Sigmoid colon (tissue), 6 donors: ENCODE measurements at regions not wholly inside any gene's neighbourhood (a gene's known extent, or its start where the extent isn't known, plus 50 kb on each side); places are given as distances from the start of the nearest gene placed in this dataset.

ENCODE experiments used
- DNase-seq: peaks from one replicate; pipeline ENCODE4 v3.0.0-alpha.2; 2019
- H3K27ac ChIP-seq, 4 donors: fragments of 200-600 bp; sonication (generic); one replicate each; pipeline ENCODE4 v1.5.1; 2016 to 2019; ENCODE audit warnings: mild to moderate bottlenecking in 1 of 4
- H3K27me3 ChIP-seq, 3 donors: fragments of 200-600 bp; sonication (generic); one replicate each; pipeline ENCODE4 v1.5.1; 2019; ENCODE audit warnings: mild to moderate bottlenecking in 1 of 3
- H3K36me3 ChIP-seq, 4 donors: fragments of 200-600 bp; sonication (generic); one replicate each; pipeline ENCODE4 v1.5.1; 2016 to 2019
- H3K4me1 ChIP-seq, 4 donors: fragments of 200-600 bp; sonication (generic); one replicate each; pipeline ENCODE4 v1.5.1; 2017 to 2019
- H3K4me3 ChIP-seq, 4 donors: fragments of 200-600 bp; sonication (generic); one replicate each; pipeline ENCODE4 v1.5.1; 2017 to 2019; ENCODE audit warnings: mild to moderate bottlenecking in 2 of 4, moderate library complexity in 1 of 4
- H3K9me3 ChIP-seq, 4 donors: fragments of 200-600 bp in 3 of 4; sonication (generic) in 3 of 4; one replicate each; pipeline versions ENCODE4 v1.5.1 to v1.6.1; 2013 to 2019
- CTCF ChIP-seq, 4 experiments: fragments of 450-650 bp in 3 of 4; fragments of 200-600 bp in 1 of 4; IDR thresholded peaks; one replicate each; pipeline ENCODE4 v1.5.1; 2016 to 2019; ENCODE audit warnings: antibody characterized with exemption in 4 of 4, mild to moderate bottlenecking in 3 of 4, moderate library complexity in 2 of 4
- EP300 ChIP-seq, 4 donors: sonication (generic); formaldehyde crosslinking; IDR thresholded peaks; one replicate each; pipeline ENCODE4 v1.6.1; 2017; ENCODE audit warnings: antibody characterized with exemption in 4 of 4
- POLR2A ChIP-seq, 2 donors: fragments of 450-650 bp; IDR thresholded peaks; one replicate each; pipeline ENCODE4 v1.6.1; 2016; ENCODE audit warnings: antibody characterized with exemption in 2 of 2, mild to moderate bottlenecking in 2 of 2, moderate library complexity in 2 of 2
- POLR2AphosphoS5 ChIP-seq, 4 donors: sonication (generic); formaldehyde crosslinking; IDR thresholded peaks; one replicate each; pipeline ENCODE4 v1.6.1; 2017; ENCODE audit warnings: antibody characterized with exemption in 4 of 4
- WGBS, 2 donors: extraction: QIAGEN DNeasy Blood & Tissue Kit; methylation state at CpG; one replicate each; pipeline ENCODE4 v1.1.7; 2013; 5-methylcytosine and 5-hydroxymethylcytosine counted together
- intact Hi-C: fragments of 100-400 bp; cut with DNase I; formaldehyde crosslinking; loops from one replicate; pipeline ENCODE4 v1.15.1; 2023
- donor health status: healthy with polysubstance abuse.
- donor health status: healthy.

- TF ChIP-seq EP300 (IDR thresholded peaks at IDR 0.05) = no peak
- TF ChIP-seq POLR2AphosphoS5 (IDR thresholded peaks at IDR 0.05) = no peak
- TF ChIP-seq POLR2A (IDR thresholded peaks at IDR 0.05) = no peak
- TF ChIP-seq CTCF (IDR thresholded peaks at IDR 0.05) = no peak
- intact Hi-C loops = no loop called here
- DNase-seq = no peak
- H3K27me3 ChIP-seq = no peaks in the 10 kb centered on the region
- H3K36me3 ChIP-seq = no peaks in the 10 kb centered on the region
- no peak overlapping the region for H3K27ac ChIP-seq
- no peaks in the 10 kb centered on the region for H3K4me1 ChIP-seq
- no peaks in the 10 kb centered on the region for H3K9me3 ChIP-seq
- WGBS, 2 donors = 84 to 94% methylated on average over 2 of the region's 2 CpGs
- no peak overlapping the region for H3K4me3 ChIP-seq
These were observed 209.2 kb upstream of the IRS2 start for GRCh38 chr13:109995578-109995977.

- H3K36me3 ChIP-seq = no peaks in the 10 kb centered on the region
- no peak overlapping the region for H3K4me3 ChIP-seq
- WGBS, 2 donors = 81 to 87% methylated on average over 6 of the region's 6 CpGs
- intact Hi-C loops = no loop called here
- no peaks in the 10 kb centered on the region for H3K4me1 ChIP-seq
- no peak for TF ChIP-seq CTCF (IDR thresholded peaks at IDR 0.05)
- no peak for TF ChIP-seq POLR2AphosphoS5 (IDR thresholded peaks at IDR 0.05)
- no peak for TF ChIP-seq EP300 (IDR thresholded peaks at IDR 0.05)
- TF ChIP-seq POLR2A (IDR thresholded peaks at IDR 0.05) = no peak
- no peak overlapping the region for H3K27ac ChIP-seq
- no peaks in the 10 kb centered on the region for H3K27me3 ChIP-seq
- DNase-seq = no peak
- H3K9me3 ChIP-seq = no peaks in the 10 kb centered on the region
These were observed 203.9 kb upstream of the IRS2 start for GRCh38 chr13:109990296-109990695.

GRCh38 chr13:109989686-109990085, 203.3 kb upstream of the IRS2 start:
- TF ChIP-seq EP300 (IDR thresholded peaks at IDR 0.05) (no peak), CTCF (IDR thresholded peaks at IDR 0.05) (no peak), POLR2AphosphoS5 (IDR thresholded peaks at IDR 0.05) (no peak), POLR2A (IDR thresholded peaks at IDR 0.05) (no peak)
- 83 to 85% methylated on average over 3 of the region's 3 CpGs for WGBS, 2 donors
- no peaks in the 10 kb centered on the region for H3K36me3 ChIP-seq

GRCh38 chr13:109989155-109989554, 202.8 kb upstream of the IRS2 start:
- Histone ChIP-seq H3K9me3 (no peaks in the 10 kb centered on the region), H3K27me3 (no peaks in the 10 kb centered on the region), H3K4me1 (no peaks in the 10 kb centered on the region), H3K27ac (no peak overlapping the region), H3K4me3 (no peak overlapping the region), H3K36me3 (no peaks in the 10 kb centered on the region)
- TF ChIP-seq CTCF (IDR thresholded peaks at IDR 0.05) = no peak
- WGBS, 2 donors = 77 to 87% methylated on average over 4 of the region's 4 CpGs
- no peak for DNase-seq
- intact Hi-C loops = no loop called here

More at GRCh38 chr13:109989686-109990085, 203.3 kb upstream of the IRS2 start:
- DNase-seq = no peak
- H3K27me3 ChIP-seq = no peaks in the 10 kb centered on the region
- no peak overlapping the region for H3K27ac ChIP-seq
- H3K4me1 ChIP-seq = no peaks in the 10 kb centered on the region
- intact Hi-C loops = no loop called here
- no peaks in the 10 kb centered on the region for H3K9me3 ChIP-seq
- H3K4me3 ChIP-seq = no peak overlapping the region

- no peak for TF ChIP-seq EP300 (IDR thresholded peaks at IDR 0.05)
- no peak for TF ChIP-seq CTCF (IDR thresholded peaks at IDR 0.05)
- TF ChIP-seq POLR2A (IDR thresholded peaks at IDR 0.05) = no peak
- no peak for TF ChIP-seq POLR2AphosphoS5 (IDR thresholded peaks at IDR 0.05)
- H3K4me1 ChIP-seq = peaks cover 0 to 6% (median 0%) of the 10 kb centered on the region in 4 donors
- DNase-seq = no peak
- no peaks in the 10 kb centered on the region for H3K9me3 ChIP-seq
- 94 to 96% methylated on average over 1 of the region's 1 CpG for WGBS, 2 donors
- H3K27me3 ChIP-seq = no peaks in the 10 kb centered on the region
- intact Hi-C loops = no loop called here
- H3K27ac ChIP-seq = no peak overlapping the region
- no peaks in the 10 kb centered on the region for H3K36me3 ChIP-seq
- H3K4me3 ChIP-seq = no peak overlapping the region
These were observed 200.5 kb upstream of the IRS2 start for GRCh38 chr13:109986851-109987250.
